ENCODE measurements at regions not wholly inside any gene's neighbourhood (a gene's known extent, or its start where the extent isn't known, plus 50 kb on each side); places are given as distances from the start of the nearest gene placed in this dataset.

GRCh38 chr9:105834404-105834803 is 140.1 kb downstream of the TMEM38B start:
- H2BK5ac ChIP-seq (ENCODE audit: low read depth, low read length): no peak overlapping the region
- no peaks in the 10 kb centered on the region for H3K79me1 ChIP-seq (ENCODE audit: low read depth, low read length)
- POLR2A ChIA-PET (ENCODE audit: partially characterized antibody): no interaction called here
- no peak overlapping the region for H4K91ac ChIP-seq (replicated peaks; ENCODE audit: insufficient read length, low read length)
- H2AK5ac ChIP-seq (ENCODE audit: low read depth, low read length): no peak overlapping the region
- H3K27me3 ChIP-seq (replicated peaks in 1 of 4; ENCODE audit: control insufficient read depth in 3 of 4, extremely low read depth in 1 of 4, insufficient read depth in 3 of 4, low read length in 3 of 4): no peaks in the 10 kb centered on the region; a peak in 1 of 7 replicates
- peaks cover 0 to 7% (median 1%) of the 10 kb centered on the region in 4 experiments; a peak in 3 of 7 replicates for H3K4me1 ChIP-seq (replicated peaks in 1 of 4; ENCODE audit: control insufficient read depth in 3 of 4, insufficient read depth in 4 of 4, low read length in 3 of 4)
- no peak overlapping the region for H3K4me2 ChIP-seq (ENCODE audit: insufficient read depth in 1 of 2, low read depth in 2 of 2, low read length in 2 of 2)
- no peak overlapping the region for H2BK20ac ChIP-seq (ENCODE audit: low read length)
- no peaks in the 10 kb centered on the region for H3K9me3 ChIP-seq (ENCODE audit: insufficient read depth in 2 of 2, low read depth in 1 of 2, low read length in 1 of 2)
- no peak overlapping the region for H3K27ac ChIP-seq (ENCODE audit: low read depth, low read length)
- no peak overlapping the region for H2AFZ ChIP-seq (ENCODE audit: low read length)
- FAIRE-seq (no peak), DNase-seq (ENCODE audit: low read depth in 1 of 2, low spot score in 2 of 2) (no peak)
- no peak overlapping the region for H3K18ac ChIP-seq (ENCODE audit: extremely low read depth, low read length)
- H2BK15ac ChIP-seq (ENCODE audit: low read length): no peak overlapping the region
- 71% methylated on average over 2 of the region's 2 CpGs; no CpG with 5 or more reads in 1 of the 2 experiments for WGBS, 2 experiments (ENCODE audit: extremely low coverage in 1 of 2, insufficient coverage in 1 of 2, insufficient read length in 1 of 2, insufficient replicate concordance in 2 of 2, low coverage in 1 of 2, low lambda C conversion rate in 2 of 2, missing lambda C conversion rate in 1 of 2)
- CTCF ChIA-PET (ENCODE audit: partially characterized antibody): interaction anchor here (2.5 kb wide), 1 partner anchor 9 kb away, joined by 7 read pairs; no protein-coding TSS in a partner anchor
- H2BK120ac ChIP-seq (replicated peaks; ENCODE audit: low read depth, low read length): no peak overlapping the region
- H3K36me3 ChIP-seq (ENCODE audit: control insufficient read depth in 2 of 4, insufficient read depth in 4 of 4, low read length in 3 of 4): no peaks in the 10 kb centered on the region
- no peak overlapping the region for H3K4ac ChIP-seq (replicated peaks; ENCODE audit: insufficient read length, low read depth, low read length)
- H4K5ac ChIP-seq (ENCODE audit: insufficient read length, low read depth, low read length): no peak overlapping the region
- H3K23me2 ChIP-seq (ENCODE audit: low read depth, low read length): no peaks in the 10 kb centered on the region
- H3K23ac ChIP-seq (ENCODE audit: insufficient read length): no peak overlapping the region
- no peak overlapping the region for H4K8ac ChIP-seq (ENCODE audit: extremely low read depth, insufficient read depth, low read length)
- no peaks in the 10 kb centered on the region for H4K20me1 ChIP-seq (replicated peaks in 1 of 2; ENCODE audit: control insufficient read depth in 1 of 2, insufficient read depth in 2 of 2, low read length in 2 of 2)
- no peak overlapping the region for H3K56ac ChIP-seq (replicated peaks; ENCODE audit: insufficient read length, low read depth, low read length)
- no peaks in the 10 kb centered on the region; a peak in 1 of 4 replicates for H3K79me2 ChIP-seq (ENCODE audit: control insufficient read depth in 1 of 2, insufficient read depth in 2 of 2, low read length in 2 of 2)
- H3K14ac ChIP-seq (ENCODE audit: insufficient read length): no peak overlapping the region
- no peak overlapping the region for H2BK12ac ChIP-seq (ENCODE audit: low read depth, low read length)
- no peak overlapping the region for H3K9ac ChIP-seq (replicated peaks in 1 of 4; ENCODE audit: extremely low read depth in 1 of 4, low read depth in 3 of 4, low read length in 3 of 4)
- no peak overlapping the region for H3K4me3 ChIP-seq (ENCODE audit: extremely low read depth in 1 of 4, insufficient read depth in 2 of 4, low read depth in 3 of 4, low read length in 4 of 4)
- TF ChIP-seq CTCF (IDR thresholded peaks at IDR 0.05; ENCODE audit: control extremely low read depth in 1 of 3, insufficient read depth in 1 of 3, low read depth in 1 of 3, low read length in 3 of 3): no peak
- no peak for TF ChIP-seq GABPA (IDR thresholded peaks at IDR 0.05; ENCODE audit: borderline replicate concordance, insufficient read depth, low read length)
- TF ChIP-seq ATF3 (IDR thresholded peaks at IDR 0.05; ENCODE audit: insufficient read depth, low read depth, low read length): no peak
- no peak for TF ChIP-seq KDM4A (IDR thresholded peaks at IDR 0.05; ENCODE audit: low read depth, low read length, severe bottlenecking)
- no peak for TF ChIP-seq TEAD4 (IDR thresholded peaks at IDR 0.05; ENCODE audit: low read depth, low read length)
- no peak for TF ChIP-seq MAX (IDR thresholded peaks at IDR 0.05)
- no peak for TF ChIP-seq SIX5 (IDR thresholded peaks at IDR 0.05; ENCODE audit: low read depth, low read length)
- TF ChIP-seq MAFK (IDR thresholded peaks at IDR 0.05; ENCODE audit: low read depth, low read length): no peak
- TF ChIP-seq HDAC6 (IDR thresholded peaks at IDR 0.05; ENCODE audit: low read depth, low read length): no peak
- TF ChIP-seq SP1 (IDR thresholded peaks at IDR 0.05; ENCODE audit: low read depth, low read length): no peak
- TF ChIP-seq YY1 (IDR thresholded peaks at IDR 0.05; ENCODE audit: low read depth, low read length): no peak
- TF ChIP-seq TAF1 (IDR thresholded peaks at IDR 0.05; ENCODE audit: low read depth, low read length): no peak

Data from H1 (cell line).